HEK293T (cell line): ENCODE measurements at regions not wholly inside any gene's neighbourhood (a gene's known extent, or its start where the extent isn't known, plus 50 kb on each side); places are given as distances from the start of the nearest gene placed in this dataset.

ENCODE experiments used
- HDGF ChIP-seq: fragments of 450-650 bp; IDR thresholded peaks from 2 replicates; pipeline ENCODE4 v1.6.1; 2017; ENCODE audit warnings: antibody characterized with exemption, borderline replicate concordance
- PKNOX1 ChIP-seq: fragments of 450-650 bp; IDR thresholded peaks from 2 replicates; pipeline ENCODE4 v1.6.1; 2016

- TF ChIP-seq PKNOX1 (no peak), HDGF (no peak)
These were observed 138.9 kb upstream of the PTCHD1 start for GRCh38 chrX:23195761-23196160.
